MCF 10A (cell line): ENCODE measurements at regions not wholly inside any gene's neighbourhood (a gene's known extent, or its start where the extent isn't known, plus 50 kb on each side); places are given as distances from the start of the nearest gene placed in this dataset.

Experiments used
- BruUV-seq: library from RNA; stranded (reverse); fragments of 400-500 nt; replicated peaks from 2 replicates; lab custom pipeline; 2021; lab: Mats Ljungman, UMichigan
- CTCF ChIA-PET: fragments of 300-600 bp; sonication (Branson Sonifier 250); formaldehyde crosslinking; extraction: SDS; loops from one replicate; lab custom pipeline; 2021; ENCODE audit warnings: antibody characterized with exemption, inconsistent platforms; lab: Yijun Ruan, JAX
- POLR2A ChIA-PET: fragments of 300-600, 350-650 bp; sonication (Branson Sonifier 250); formaldehyde crosslinking; extraction: SDS; loops from one replicate; lab custom pipeline; 2020; ENCODE audit warnings: antibody characterized with exemption, inconsistent platforms; lab: Yijun Ruan, JAX
- DNase-seq: peaks from one replicate; pipeline ENCODE4 v3.0.0-alpha.2; 2018; ENCODE audit not compliant: unreplicated experiment
- H3K27ac Mint-ChIP-seq: one replicate; pipeline ENCODE4 v1.8.0; 2022; ENCODE audit warnings: mild to moderate bottlenecking, low read depth, mixed read lengths; ENCODE audit not compliant: unreplicated experiment
- H3K27me3 Mint-ChIP-seq: one replicate; pipeline ENCODE4 v1.8.0; 2022; ENCODE audit warnings: mixed read lengths; ENCODE audit not compliant: insufficient read depth, unreplicated experiment
- H3K36me3 Mint-ChIP-seq: one replicate; pipeline ENCODE4 v1.8.0; 2022; ENCODE audit warnings: mild to moderate bottlenecking, moderate library complexity, mixed read lengths; ENCODE audit not compliant: insufficient read depth, unreplicated experiment
- H3K4me1 Mint-ChIP-seq: one replicate; pipeline ENCODE4 v1.8.0; 2022; ENCODE audit warnings: mixed read lengths; ENCODE audit not compliant: insufficient read depth, unreplicated experiment
- H3K4me3 Mint-ChIP-seq: one replicate; pipeline ENCODE4 v1.8.0; 2022; ENCODE audit warnings: mild to moderate bottlenecking, moderate library complexity, mixed read lengths; ENCODE audit not compliant: unreplicated experiment
- H3K9me3 Mint-ChIP-seq: one replicate; pipeline ENCODE4 v1.8.0; 2022; ENCODE audit warnings: mixed read lengths; ENCODE audit not compliant: unreplicated experiment
- intact Hi-C: fragments of 100-400 bp; cut with micrococcal nuclease; formaldehyde crosslinking; loops from 2 replicates; pipeline ENCODE4 v1.14.1; 2022
- TF ChIP-seq, protein P1 (sequence below): fragments of 200-600 bp; IDR thresholded peaks from one replicate; pipeline ENCODE4 v1.8.0; 2022; ENCODE audit warnings: antibody characterized with exemption, mild to moderate bottlenecking; ENCODE audit not compliant: unreplicated experiment

DNA sequence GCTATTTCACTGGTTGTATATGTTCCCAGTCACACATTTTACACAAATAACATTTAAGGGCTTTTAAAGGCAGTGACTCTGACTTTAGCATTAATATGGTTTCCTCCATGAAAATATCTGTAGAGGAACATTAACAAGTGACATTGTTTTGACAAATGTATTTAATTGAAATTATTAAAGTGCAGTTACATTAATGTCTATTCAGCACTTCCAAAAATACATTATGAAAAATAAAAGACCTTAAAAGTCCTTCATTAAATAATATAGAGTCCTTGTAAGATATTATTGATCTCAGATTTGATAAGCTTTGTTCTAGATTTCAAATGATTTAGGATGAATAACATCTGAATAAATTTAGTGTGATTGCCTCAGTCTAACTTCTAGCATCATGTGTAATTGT is 951.9 kb upstream of the CHORDC1 start:
- Mint-ChIP-seq H3K27me3 (no peaks in the 10 kb centered on the region), H3K4me1 (peaks cover 7% of the 10 kb centered on the region), H3K27ac (no peak overlapping the region), H3K9me3 (peaks cover 7% of the 10 kb centered on the region), H3K36me3 (no peaks in the 10 kb centered on the region), H3K4me3 (no peak overlapping the region)
- DNase-seq = no peak
- BruUV-seq = no TSS peak
- ChIA-PET CTCF (no interaction called here), POLR2A (no interaction called here)
- TF ChIP-seq, protein P1, sequence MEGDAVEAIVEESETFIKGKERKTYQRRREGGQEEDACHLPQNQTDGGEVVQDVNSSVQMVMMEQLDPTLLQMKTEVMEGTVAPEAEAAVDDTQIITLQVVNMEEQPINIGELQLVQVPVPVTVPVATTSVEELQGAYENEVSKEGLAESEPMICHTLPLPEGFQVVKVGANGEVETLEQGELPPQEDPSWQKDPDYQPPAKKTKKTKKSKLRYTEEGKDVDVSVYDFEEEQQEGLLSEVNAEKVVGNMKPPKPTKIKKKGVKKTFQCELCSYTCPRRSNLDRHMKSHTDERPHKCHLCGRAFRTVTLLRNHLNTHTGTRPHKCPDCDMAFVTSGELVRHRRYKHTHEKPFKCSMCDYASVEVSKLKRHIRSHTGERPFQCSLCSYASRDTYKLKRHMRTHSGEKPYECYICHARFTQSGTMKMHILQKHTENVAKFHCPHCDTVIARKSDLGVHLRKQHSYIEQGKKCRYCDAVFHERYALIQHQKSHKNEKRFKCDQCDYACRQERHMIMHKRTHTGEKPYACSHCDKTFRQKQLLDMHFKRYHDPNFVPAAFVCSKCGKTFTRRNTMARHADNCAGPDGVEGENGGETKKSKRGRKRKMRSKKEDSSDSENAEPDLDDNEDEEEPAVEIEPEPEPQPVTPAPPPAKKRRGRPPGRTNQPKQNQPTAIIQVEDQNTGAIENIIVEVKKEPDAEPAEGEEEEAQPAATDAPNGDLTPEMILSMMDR = no peak
- intact Hi-C loops = no loop called here

- no peaks in the 10 kb centered on the region for H3K36me3 Mint-ChIP-seq
- no peak overlapping the region for H3K4me3 Mint-ChIP-seq
- no peak for DNase-seq
- H3K4me1 Mint-ChIP-seq = peaks cover 7% of the 10 kb centered on the region
- TF ChIP-seq, protein P1 = no peak
- no peaks in the 10 kb centered on the region for H3K27me3 Mint-ChIP-seq
- peaks cover 7% of the 10 kb centered on the region for H3K9me3 Mint-ChIP-seq
- H3K27ac Mint-ChIP-seq = no peak overlapping the region
- intact Hi-C loops = no loop called here
- BruUV-seq = no TSS peak
- CTCF ChIA-PET = no interaction called here
- POLR2A ChIA-PET = no interaction called here
These were observed 951.3 kb upstream of the CHORDC1 start for GRCh38 chr11:91174193-91174592.

- intact Hi-C loops = no loop called here
- POLR2A ChIA-PET = interaction anchor here (0.7 kb wide), 1 partner anchor 56 kb away, joined by 3 read pairs; no protein-coding TSS in a partner anchor
- H3K9me3 Mint-ChIP-seq = peaks cover 6% of the 10 kb centered on the region
- CTCF ChIA-PET = interaction anchor here (1.0 kb wide), 1 partner anchor 26 kb away, joined by 4 read pairs; no protein-coding TSS in a partner anchor
- H3K27ac Mint-ChIP-seq = no peak overlapping the region
- no TSS peak for BruUV-seq
- DNase-seq = peak; percentile 47
- no peaks in the 10 kb centered on the region for H3K36me3 Mint-ChIP-seq
- TF ChIP-seq, protein P1 = no peak
- H3K4me3 Mint-ChIP-seq = no peak overlapping the region
- no peaks in the 10 kb centered on the region for H3K27me3 Mint-ChIP-seq
- H3K4me1 Mint-ChIP-seq = peaks cover 7% of the 10 kb centered on the region
These were observed 950.9 kb upstream of the CHORDC1 start for GRCh38 chr11:91173701-91174100.

GRCh38 chr11:91170711-91171110 is 947.9 kb upstream of the CHORDC1 start:
- Mint-ChIP-seq H3K27ac (no peak overlapping the region), H3K4me3 (no peak overlapping the region), H3K36me3 (no peaks in the 10 kb centered on the region), H3K9me3 (no peaks in the 10 kb centered on the region), H3K27me3 (no peaks in the 10 kb centered on the region), H3K4me1 (peaks cover 7% of the 10 kb centered on the region)
- intact Hi-C loops = no loop called here
- no peak for DNase-seq
- POLR2A ChIA-PET = no interaction called here
- BruUV-seq = no TSS peak
- CTCF ChIA-PET = no interaction called here
- TF ChIP-seq, protein P1 = no peak
